Psoas muscle (tissue), 7 donors: ENCODE measurements at regions not wholly inside any gene's neighbourhood (a gene's known extent, or its start where the extent isn't known, plus 50 kb on each side); places are given as distances from the start of the nearest gene placed in this dataset.

Experiments used
- ATAC-seq, 4 donors: fragments of 200-7000 bp; cut with Tn5 transposase; one replicate each; pipeline ENCODE4 v1.9.1; 2020; ENCODE audit warnings: moderate library complexity in 3 of 4, mild to moderate bottlenecking in 2 of 4
- DNase-seq, 2 donors: peaks; one replicate each; pipeline ENCODE4 v3.0.0-alpha.2; 2020
- H3K27ac ChIP-seq: fragments of 200-600 bp; one replicate; pipeline ENCODE4 v1.8.0; 2022
- H3K27me3 ChIP-seq, 3 donors: fragments of 200-600 bp in 1 of 3; one replicate each; pipeline versions ENCODE4 v1.6.1 to v1.8.0; 2013 to 2022; ENCODE audit warnings: low read length in 2 of 3, mild to moderate bottlenecking in 2 of 3, moderate library complexity in 1 of 3; ENCODE audit not compliant: insufficient read depth in 3 of 3
- H3K36me3 ChIP-seq, 2 donors: fragments of 200-600 bp in 1 of 2; one replicate each; pipeline versions ENCODE4 v1.6.1 to v1.8.0; 2013 to 2022; ENCODE audit warnings: low read depth in 1 of 2, mild to moderate bottlenecking in 1 of 2, moderate library complexity in 1 of 2; ENCODE audit not compliant: insufficient read depth in 1 of 2
- H3K4me1 ChIP-seq: fragments of 200-600 bp; one replicate; pipeline ENCODE4 v1.8.0; 2022
- H3K4me3 ChIP-seq: fragments of 200-600 bp; one replicate; pipeline ENCODE4 v1.8.0; 2022; ENCODE audit warnings: mild to moderate bottlenecking
- H3K9me3 ChIP-seq: fragments of 200-600 bp; one replicate; pipeline ENCODE4 v1.8.0; 2022
- CTCF ChIP-seq: fragments of 200-600 bp; IDR thresholded peaks from one replicate; pipeline ENCODE4 v1.8.0; 2022; ENCODE audit warnings: antibody characterized with exemption
- WGBS, 3 donors: extraction: QIAGEN DNeasy Blood & Tissue Kit; methylation state at CpG; one replicate each; pipeline versions ENCODE4 v1.1.6 to v1.1.7; 2013; 5-methylcytosine and 5-hydroxymethylcytosine counted together
- intact Hi-C, 2 donors: fragments of 100-400 bp; cut with DNase I; formaldehyde crosslinking; loops; one replicate each; pipeline versions ENCODE4 v1.11.0 to v1.14.2; 2022
- donor health status: healthy with polysubstance abuse.
- donor health status: DM: no; HTN: no; CAD: no; lungs with moderate emphysema.
- donor health status: Bipolar disorder and iron deficiency.
- donor health status: healthy.
- donor health status: DM: yes; HTN: yes; CAD: no.
- donor health status: DM: no; HTN: no; CAD: no.
- donor health status: DM: yes; HTN: yes; CAD: no.

GRCh38 chr5:167998148-167998767 lies 293.2 kb upstream of the WWC1 start:
- intact Hi-C loops: no loop called here
- no peak for TF ChIP-seq CTCF
- no peak for ATAC-seq
- no peaks in the 10 kb centered on the region for H3K36me3 ChIP-seq
- no peak for DNase-seq
- H3K4me1 ChIP-seq: no peaks in the 10 kb centered on the region
- no peak overlapping the region for H3K4me3 ChIP-seq
- no peaks in the 10 kb centered on the region for H3K27me3 ChIP-seq
- 57 to 73% (median 61%) methylated on average over 6 of the region's 6 CpGs for WGBS, 3 donors
- no peak overlapping the region for H3K27ac ChIP-seq
- H3K9me3 ChIP-seq: no peaks in the 10 kb centered on the region

GRCh38 chr5:167999182-167999581 lies 292.3 kb upstream of the WWC1 start:
- 80 to 90% (median 82%) methylated on average over 2 of the region's 2 CpGs for WGBS, 3 donors
- H3K4me1 ChIP-seq: no peaks in the 10 kb centered on the region
- intact Hi-C loops: no loop called here
- H3K36me3 ChIP-seq: no peaks in the 10 kb centered on the region
- peaks cover 0 to 2% (median 0%) of the 10 kb centered on the region in 3 donors for H3K27me3 ChIP-seq
- H3K27ac ChIP-seq: no peak overlapping the region
- no peak for DNase-seq
- ATAC-seq: no peak
- H3K4me3 ChIP-seq: no peak overlapping the region
- no peaks in the 10 kb centered on the region for H3K9me3 ChIP-seq
- no peak for TF ChIP-seq CTCF

GRCh38 chr5:168001318-168001717 lies 290.1 kb upstream of the WWC1 start:
- ATAC-seq: no peak
- Histone ChIP-seq H3K4me1 (no peaks in the 10 kb centered on the region), H3K36me3 (no peaks in the 10 kb centered on the region), H3K9me3 (no peaks in the 10 kb centered on the region), H3K4me3 (no peak overlapping the region), H3K27ac (no peak overlapping the region), H3K27me3 (peaks cover 0 to 4% (median 0%) of the 10 kb centered on the region in 3 donors)
- DNase-seq: no peak
- no peak for TF ChIP-seq CTCF
- WGBS, 3 donors: 74 to 78% (median 78%) methylated on average over 2 of the region's 2 CpGs
- intact Hi-C loops: no loop called here

GRCh38 chr5:168002116-168002515 lies 289.3 kb upstream of the WWC1 start:
- no peak for DNase-seq
- no peak for ATAC-seq
- no peaks in the 10 kb centered on the region for H3K9me3 ChIP-seq
- no peak for TF ChIP-seq CTCF
- H3K4me1 ChIP-seq: no peaks in the 10 kb centered on the region
- no peaks in the 10 kb centered on the region for H3K36me3 ChIP-seq
- H3K4me3 ChIP-seq: no peak overlapping the region
- H3K27ac ChIP-seq: no peak overlapping the region
- intact Hi-C loops: no loop called here
- WGBS, 3 donors: 39 to 50% (median 42%) methylated on average over 4 of the region's 4 CpGs
- H3K27me3 ChIP-seq: peaks cover 0 to 4% (median 0%) of the 10 kb centered on the region in 3 donors

GRCh38 chr5:168005093-168005492 lies 286.4 kb upstream of the WWC1 start:
- no peaks in the 10 kb centered on the region for H3K9me3 ChIP-seq
- no peak overlapping the region for H3K27ac ChIP-seq
- no peaks in the 10 kb centered on the region for H3K36me3 ChIP-seq
- H3K27me3 ChIP-seq: peaks cover 0 to 4% (median 0%) of the 10 kb centered on the region in 3 donors
- H3K4me1 ChIP-seq: no peaks in the 10 kb centered on the region
- H3K4me3 ChIP-seq: no peak overlapping the region
- no peak for TF ChIP-seq CTCF
- DNase-seq (no peak), ATAC-seq (no peak)
- WGBS, 3 donors: 63 to 68% (median 66%) methylated on average over 6 of the region's 6 CpGs
- intact Hi-C loops: no loop called here
